GM06990 (cell line): ENCODE measurements at regions not wholly inside any gene's neighbourhood (a gene's known extent, or its start where the extent isn't known, plus 50 kb on each side); places are given as distances from the start of the nearest gene placed in this dataset.

Source experiments
- DNase-seq: peaks from one replicate; pipeline ENCODE4 v3.0.0-alpha.2; 2011; ENCODE audit not compliant: insufficient read length; ENCODE audit errors: extremely low read depth
- H3K27me3 ChIP-seq: replicated peaks from 2 replicates; pipeline ENCODE4 v1.6.0; 2011; ENCODE audit warnings: low read length; ENCODE audit not compliant: control insufficient read depth, insufficient read depth
- H3K36me3 ChIP-seq: 2 replicates; pipeline ENCODE4 v1.5.1; 2011; ENCODE audit warnings: low read length; ENCODE audit not compliant: control insufficient read depth, insufficient read depth
- H3K4me3 ChIP-seq: replicated peaks from 2 replicates; pipeline ENCODE4 v1.5.1; 2011; ENCODE audit warnings: low read depth, mild to moderate bottlenecking, control low read depth, low read length
- TF ChIP-seq, protein P1 (sequence below): IDR thresholded peaks from 2 replicates; pipeline ENCODE4 v1.5.1; 2011; ENCODE audit warnings: low read length, control low read depth, mild to moderate bottlenecking, inconsistent platforms; ENCODE audit not compliant: insufficient read depth, poor library complexity, severe bottlenecking

DNA sequence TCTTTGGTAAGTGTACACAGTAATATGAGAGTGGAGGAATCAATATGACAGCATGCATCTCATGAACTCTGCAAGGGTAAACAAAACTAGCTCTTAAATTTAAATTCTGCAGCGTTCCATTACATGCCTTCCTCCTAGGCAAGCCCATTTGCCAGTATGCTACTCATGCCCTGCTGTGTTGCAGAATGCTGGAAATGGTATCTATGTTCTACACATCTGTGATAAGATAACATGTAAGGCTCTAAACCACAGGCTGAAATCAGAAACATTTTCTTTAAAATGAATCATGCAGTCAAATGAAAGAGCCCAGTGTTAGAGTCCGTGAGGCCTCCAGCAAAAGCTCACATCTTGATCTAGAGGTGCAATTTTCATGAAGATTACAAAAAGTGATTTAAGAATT lies 112.8 kb upstream of the FN1 start:
- no peaks in the 10 kb centered on the region for H3K36me3 ChIP-seq
- no peak overlapping the region for H3K4me3 ChIP-seq
- DNase-seq: no peak
- TF ChIP-seq, protein P1, sequence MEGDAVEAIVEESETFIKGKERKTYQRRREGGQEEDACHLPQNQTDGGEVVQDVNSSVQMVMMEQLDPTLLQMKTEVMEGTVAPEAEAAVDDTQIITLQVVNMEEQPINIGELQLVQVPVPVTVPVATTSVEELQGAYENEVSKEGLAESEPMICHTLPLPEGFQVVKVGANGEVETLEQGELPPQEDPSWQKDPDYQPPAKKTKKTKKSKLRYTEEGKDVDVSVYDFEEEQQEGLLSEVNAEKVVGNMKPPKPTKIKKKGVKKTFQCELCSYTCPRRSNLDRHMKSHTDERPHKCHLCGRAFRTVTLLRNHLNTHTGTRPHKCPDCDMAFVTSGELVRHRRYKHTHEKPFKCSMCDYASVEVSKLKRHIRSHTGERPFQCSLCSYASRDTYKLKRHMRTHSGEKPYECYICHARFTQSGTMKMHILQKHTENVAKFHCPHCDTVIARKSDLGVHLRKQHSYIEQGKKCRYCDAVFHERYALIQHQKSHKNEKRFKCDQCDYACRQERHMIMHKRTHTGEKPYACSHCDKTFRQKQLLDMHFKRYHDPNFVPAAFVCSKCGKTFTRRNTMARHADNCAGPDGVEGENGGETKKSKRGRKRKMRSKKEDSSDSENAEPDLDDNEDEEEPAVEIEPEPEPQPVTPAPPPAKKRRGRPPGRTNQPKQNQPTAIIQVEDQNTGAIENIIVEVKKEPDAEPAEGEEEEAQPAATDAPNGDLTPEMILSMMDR: no peak
- H3K27me3 ChIP-seq: no peaks in the 10 kb centered on the region

DNA sequence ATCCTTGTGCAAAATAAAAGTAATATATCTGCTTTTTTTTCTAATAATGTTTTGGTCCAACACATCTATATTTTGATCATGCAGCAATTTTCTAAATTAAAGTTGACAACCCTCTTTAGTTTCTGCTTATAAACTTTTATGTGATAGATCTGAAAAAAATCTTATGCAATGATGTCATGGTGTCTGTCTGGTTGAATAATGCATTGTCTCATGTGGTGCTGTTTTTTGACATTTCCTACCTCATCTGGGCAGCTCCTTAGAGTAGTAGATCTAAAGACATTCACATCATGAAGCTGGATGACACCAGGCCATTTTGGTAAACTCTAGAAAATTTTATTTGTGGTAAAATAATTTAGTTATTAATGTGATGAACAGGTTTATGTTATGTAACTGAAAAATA lies 106.8 kb upstream of the FN1 start:
- H3K27me3 ChIP-seq: no peaks in the 10 kb centered on the region
- TF ChIP-seq, protein P1: no peak
- H3K36me3 ChIP-seq: no peaks in the 10 kb centered on the region
- no peak overlapping the region for H3K4me3 ChIP-seq
- no peak for DNase-seq

DNA sequence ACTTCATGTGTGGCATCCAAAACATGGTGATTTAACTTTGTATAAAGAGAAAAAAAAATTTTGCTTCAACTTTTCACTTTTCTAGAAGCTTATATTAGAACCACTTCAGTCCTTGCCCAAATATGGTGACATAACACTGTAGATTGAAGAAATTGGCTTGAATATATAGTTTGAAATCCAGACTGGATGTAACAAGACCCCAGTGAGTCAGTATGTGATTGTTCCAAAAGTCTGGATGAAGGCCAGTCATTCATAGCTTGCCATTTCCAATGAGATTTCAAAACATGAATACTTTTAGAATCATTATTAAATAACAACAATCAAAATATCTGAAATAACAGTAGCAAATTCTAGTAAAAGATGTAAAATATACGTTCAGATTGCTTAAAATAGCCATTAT lies 104.8 kb upstream of the FN1 start:
- DNase-seq: no peak
- H3K27me3 ChIP-seq: no peaks in the 10 kb centered on the region
- H3K4me3 ChIP-seq: no peak overlapping the region
- H3K36me3 ChIP-seq: no peaks in the 10 kb centered on the region
- TF ChIP-seq, protein P1: no peak

DNA sequence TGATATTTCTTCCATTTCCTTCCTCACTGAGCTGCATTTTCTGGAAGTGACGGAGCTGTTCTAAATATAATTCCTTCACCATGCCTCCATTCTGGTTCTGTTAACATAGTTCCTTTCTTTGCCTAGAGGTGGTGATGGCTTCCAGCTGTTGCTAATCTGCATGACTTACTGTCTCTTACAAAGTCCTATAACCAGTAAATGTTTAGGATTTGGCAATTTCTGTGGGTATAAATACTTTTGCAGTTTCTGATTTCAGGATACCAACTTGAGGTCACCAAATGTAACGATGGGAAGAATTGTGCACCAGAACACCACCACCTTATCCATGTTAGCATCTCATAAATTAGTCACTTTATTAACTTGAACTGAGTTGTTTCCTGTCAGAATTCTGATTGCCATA lies 101.7 kb upstream of the FN1 start:
- Histone ChIP-seq H3K27me3 (no peaks in the 10 kb centered on the region), H3K36me3 (no peaks in the 10 kb centered on the region), H3K4me3 (no peak overlapping the region)
- no peak for DNase-seq
- TF ChIP-seq, protein P1: no peak

DNA sequence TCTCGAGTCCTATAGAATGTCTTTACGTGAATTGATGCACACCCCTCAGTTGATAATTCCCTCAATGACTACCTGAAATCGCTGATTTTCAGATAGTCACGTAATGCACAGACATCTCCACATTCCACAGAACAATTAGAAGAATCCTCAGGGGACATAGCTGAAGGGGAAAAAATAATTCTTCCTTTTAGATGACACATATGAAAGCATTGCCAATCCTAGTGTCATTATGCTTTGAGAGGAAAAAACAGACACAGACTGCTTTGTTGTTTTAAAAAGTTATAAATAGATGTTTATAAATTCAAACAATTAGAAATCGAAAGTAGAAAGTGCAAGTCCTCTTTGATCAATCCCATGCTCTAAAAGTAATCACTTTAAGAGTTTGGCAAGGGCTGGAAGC lies 100.6 kb upstream of the FN1 start:
- H3K27me3 ChIP-seq: no peaks in the 10 kb centered on the region
- TF ChIP-seq, protein P1: no peak
- H3K36me3 ChIP-seq: no peaks in the 10 kb centered on the region
- no peak overlapping the region for H3K4me3 ChIP-seq
- DNase-seq: no peak

DNA sequence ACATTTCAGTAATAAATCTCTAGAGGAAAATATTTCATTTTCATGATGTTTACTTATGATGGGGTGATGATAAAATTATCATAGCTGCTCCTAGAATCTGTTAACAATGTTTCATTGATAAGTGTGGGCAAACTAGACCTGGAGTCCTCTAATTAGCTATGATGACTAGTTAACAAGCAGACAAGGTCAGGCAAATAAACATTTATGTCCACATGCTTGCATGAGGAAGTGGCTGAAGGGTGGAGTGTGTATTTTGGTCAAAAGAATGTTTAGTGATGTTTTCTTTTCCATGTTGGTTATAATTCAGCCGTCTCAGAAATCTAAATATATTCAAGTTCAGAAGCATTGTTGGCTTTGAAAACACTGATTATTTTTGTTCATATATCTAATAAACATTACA lies 99.9 kb upstream of the FN1 start:
- TF ChIP-seq, protein P1: no peak

More for the DNA sequence above, 99.9 kb upstream of the FN1 start:
- Histone ChIP-seq H3K4me3 (no peak overlapping the region), H3K27me3 (no peaks in the 10 kb centered on the region), H3K36me3 (no peaks in the 10 kb centered on the region)
- DNase-seq: no peak
